HG02642 (cell line): ENCODE measurements at regions not wholly inside any gene's neighbourhood (a gene's known extent, or its start where the extent isn't known, plus 50 kb on each side); places are given as distances from the start of the nearest gene placed in this dataset.

Experiments
- ATAC-seq: cut with Tn5 transposase; IDR thresholded peaks from one replicate; pipeline ENCODE4 v1.9.1; 2021; ENCODE audit warnings: mild to moderate bottlenecking; ENCODE audit not compliant: unreplicated experiment, poor library complexity

GRCh38 chr10:89829262-89829886 is 128.0 kb downstream of the KIF20B start:
- no peak for ATAC-seq

DNA sequence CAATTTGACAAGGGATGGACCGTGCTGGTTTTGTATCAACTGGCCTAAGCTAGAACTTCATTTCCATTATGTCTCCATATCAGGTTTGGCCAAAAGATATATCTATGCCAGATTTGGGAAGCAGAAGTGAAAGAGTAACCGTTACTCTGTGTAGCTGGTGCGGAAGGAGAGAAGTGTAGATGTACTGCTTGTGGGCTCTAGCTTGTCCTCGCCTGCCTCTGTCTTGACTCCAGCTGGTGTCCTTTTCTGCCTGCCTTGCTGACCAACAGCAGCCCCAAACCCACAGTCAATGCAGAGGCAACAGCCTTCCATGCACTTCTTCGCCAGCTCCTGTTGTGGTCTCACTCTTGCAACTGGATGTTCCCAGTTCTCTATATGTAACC is 128.5 kb downstream of the KIF20B start:
- no peak for ATAC-seq

GRCh38 chr10:89830624-89831023 is 129.2 kb downstream of the KIF20B start:
- ATAC-seq, result no peak

DNA sequence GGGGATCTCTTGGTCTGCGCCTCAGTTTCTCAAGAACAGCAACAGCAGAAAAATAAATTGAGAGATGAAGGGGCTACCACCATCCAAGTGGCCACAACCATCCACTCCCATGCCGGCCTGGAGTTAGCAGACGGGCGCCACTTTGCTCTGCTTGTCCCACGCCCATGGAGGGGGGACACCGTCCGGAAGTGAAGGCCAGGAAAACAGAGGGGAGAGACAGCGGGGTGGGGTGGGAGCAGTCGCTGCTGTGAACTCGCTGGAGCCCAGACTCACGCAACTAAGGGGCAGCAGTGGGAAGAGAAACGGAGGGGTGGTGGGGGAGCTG is 135.4 kb downstream of the KIF20B start:
- no peak for ATAC-seq

DNA sequence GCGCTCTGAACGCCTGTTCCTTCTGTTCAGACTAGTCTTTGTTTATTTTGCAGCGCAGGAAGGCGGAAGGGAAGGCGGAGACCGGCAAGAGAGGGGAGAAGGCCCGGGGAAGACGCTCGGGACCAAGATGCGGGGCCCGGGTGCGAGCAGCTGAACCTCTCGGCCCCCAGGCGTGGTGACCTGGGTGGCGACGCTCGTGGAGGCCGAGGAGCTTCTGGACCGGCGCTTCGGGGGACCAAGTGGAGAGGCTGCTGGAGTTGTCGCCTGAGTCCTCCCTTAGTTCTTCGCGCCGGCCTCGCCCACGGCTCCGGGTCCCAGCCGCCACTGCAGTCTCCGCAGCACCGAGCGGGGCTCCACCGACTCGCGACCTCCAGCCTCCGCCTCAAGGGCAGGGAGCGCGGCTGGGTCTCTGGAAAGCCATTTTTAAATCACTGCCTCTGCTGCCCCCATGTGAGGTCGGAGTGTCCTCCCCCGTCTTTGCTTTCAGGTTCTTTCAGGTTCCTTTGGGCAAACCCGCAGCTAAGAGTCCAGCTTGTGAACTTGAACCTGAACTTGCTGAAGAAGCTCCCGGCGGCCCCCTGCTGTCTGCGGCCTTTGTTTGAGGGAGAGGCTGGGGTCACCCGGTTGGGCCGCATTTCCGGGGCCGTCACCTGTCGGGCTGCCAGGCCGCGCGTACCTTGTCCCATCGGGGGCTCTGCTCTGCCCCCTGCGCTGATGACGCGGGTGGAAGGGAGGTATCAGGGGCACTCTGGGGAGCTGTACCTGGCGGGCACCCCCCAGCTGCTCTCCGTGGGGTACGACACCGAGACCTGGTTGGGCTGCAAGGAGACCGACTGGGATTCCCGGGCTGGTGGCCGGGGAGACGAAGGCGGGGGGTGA is 136.0 kb downstream of the KIF20B start:
- ATAC-seq, result peak; percentile 57

GRCh38 chr10:89838044-89838615 is 136.7 kb downstream of the KIF20B start:
- no peak for ATAC-seq

DNA sequence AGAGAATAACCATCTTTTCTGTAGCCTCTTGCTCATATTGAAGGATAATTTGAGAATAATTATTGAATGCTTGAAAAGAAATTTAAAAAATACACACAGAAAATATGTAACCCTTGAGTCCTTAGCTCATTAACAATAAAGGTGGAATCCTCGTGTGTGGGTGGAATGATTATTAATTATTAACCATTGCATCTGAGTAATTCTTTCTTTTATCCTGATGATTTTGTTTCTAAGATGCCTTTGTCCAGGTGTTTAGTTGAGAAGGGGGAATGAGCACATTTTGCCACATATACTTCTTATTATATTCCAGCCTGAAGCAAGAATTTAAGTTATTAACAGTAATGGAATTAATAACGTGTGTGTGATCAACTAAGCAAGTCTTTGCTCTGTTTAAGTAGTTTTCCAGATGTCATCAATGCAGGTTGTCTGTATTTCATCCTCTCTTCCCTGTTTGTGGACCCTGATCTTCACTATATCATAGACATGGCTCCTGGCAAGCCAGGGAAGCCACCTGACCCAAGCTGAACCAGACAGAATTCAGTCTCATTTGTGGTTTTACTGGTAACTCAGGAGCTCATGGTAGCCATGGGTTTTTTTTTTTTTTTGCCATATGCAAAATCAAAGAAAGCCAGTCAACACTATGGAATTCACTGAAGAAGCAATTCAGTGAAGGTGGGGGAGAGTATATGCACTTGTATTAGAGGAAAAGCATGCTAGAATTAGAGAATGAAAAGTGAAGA is 144.3 kb downstream of the KIF20B start:
- no peak for ATAC-seq

- no peak for ATAC-seq
Observed at GRCh38 chr10:89846281-89846630, 144.9 kb downstream of the KIF20B start.

- no peak for ATAC-seq
Observed at GRCh38 chr10:89846786-89847185, 145.4 kb downstream of the KIF20B start.

DNA sequence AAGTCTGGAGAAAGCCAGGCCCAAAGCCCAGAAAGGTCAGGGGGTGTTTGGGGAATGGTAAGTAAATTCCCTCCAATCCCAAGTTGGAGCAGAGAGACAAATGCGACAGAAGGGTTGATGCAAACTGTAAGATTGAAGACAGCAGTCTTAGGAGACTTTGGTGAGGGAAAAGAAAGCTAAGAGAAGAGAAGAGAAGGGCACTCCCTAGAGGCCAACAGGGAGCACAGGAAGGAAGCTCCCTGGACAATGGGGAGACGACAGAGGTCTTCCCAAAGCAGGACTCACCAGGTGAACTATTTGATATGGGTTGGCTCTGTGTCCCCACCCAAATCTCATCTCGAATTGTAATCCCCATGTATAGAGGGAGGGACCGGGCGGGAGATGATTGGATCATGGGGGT is 151.5 kb downstream of the KIF20B start:
- no peak for ATAC-seq

GRCh38 chr10:89853781-89854191 is 152.4 kb downstream of the KIF20B start:
- ATAC-seq, result no peak

- no peak for ATAC-seq
Observed at GRCh38 chr10:89857431-89858042, 156.1 kb downstream of the KIF20B start.

GRCh38 chr10:89861199-89861573 is 159.8 kb downstream of the KIF20B start:
- no peak for ATAC-seq

GRCh38 chr10:89861584-89862301 is 160.4 kb downstream of the KIF20B start:
- ATAC-seq, result no peak

DNA sequence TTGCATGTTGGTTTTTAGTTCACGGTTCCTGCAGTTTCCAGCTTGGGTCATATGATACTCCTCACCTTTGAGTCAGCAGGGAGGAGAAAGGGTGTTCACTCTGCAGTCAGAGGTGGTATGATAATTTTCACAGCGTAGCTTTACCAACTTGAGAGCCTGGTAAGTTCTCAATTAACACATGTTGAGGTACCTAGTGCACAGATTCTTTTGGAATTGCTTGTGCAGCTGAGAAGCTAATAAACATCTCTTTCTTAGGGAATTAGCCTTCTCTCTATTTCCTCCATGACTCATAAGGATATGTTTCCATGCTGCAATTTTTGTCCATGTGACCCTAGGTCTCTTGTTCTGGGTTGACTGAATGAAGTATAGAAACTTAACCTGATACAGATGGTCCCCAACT is 166.6 kb downstream of the KIF20B start:
- no peak for ATAC-seq

- no peak for ATAC-seq
Observed at GRCh38 chr10:89869180-89869579, 167.8 kb downstream of the KIF20B start.

- no peak for ATAC-seq
Observed at GRCh38 chr10:89869592-89870156, 168.3 kb downstream of the KIF20B start.

GRCh38 chr10:89870936-89871335 is 169.5 kb downstream of the KIF20B start:
- ATAC-seq, result no peak

DNA sequence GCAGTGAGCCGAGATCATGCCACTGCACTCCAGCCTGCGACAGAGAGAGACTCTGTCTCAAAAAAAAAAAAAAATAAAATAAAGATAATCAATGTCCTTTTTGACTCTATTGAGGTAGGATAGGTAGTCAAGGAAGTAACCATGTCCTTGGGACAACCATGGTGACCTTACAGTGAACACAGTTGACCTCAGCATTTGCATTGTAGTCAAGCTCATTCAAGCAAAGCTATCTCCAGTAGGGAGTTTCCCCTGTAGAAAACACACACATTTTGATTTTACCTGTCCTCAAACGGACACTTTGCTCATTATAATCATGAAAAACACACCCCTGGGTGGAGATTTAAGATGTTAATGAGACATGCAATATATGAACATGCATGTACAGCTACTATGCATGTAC is 171.7 kb downstream of the KIF20B start:
- ATAC-seq, result peak; percentile 71

DNA sequence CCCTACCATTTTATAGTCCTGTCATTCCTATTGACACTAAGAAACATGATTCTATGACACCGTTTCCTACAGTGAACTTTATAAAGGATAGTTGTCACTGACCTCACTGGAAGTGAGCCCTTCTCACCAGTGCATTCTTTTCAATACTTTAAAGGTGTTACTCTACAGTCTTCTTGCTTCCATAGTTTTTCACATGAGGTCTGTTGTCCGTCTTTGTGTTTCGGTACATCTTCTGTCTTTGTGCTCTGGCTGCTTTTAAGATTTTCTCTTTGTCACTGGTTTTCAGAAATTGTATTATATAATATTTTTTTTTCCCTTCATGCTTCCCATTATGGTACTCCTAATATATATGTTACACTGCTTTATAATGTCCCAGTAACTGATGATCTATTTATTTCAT is 174.2 kb downstream of the KIF20B start:
- no peak for ATAC-seq
